Suprapubic skin (tissue), 4 donors: ENCODE measurements at regions not wholly inside any gene's neighbourhood (a gene's known extent, or its start where the extent isn't known, plus 50 kb on each side); places are given as distances from the start of the nearest gene placed in this dataset.

ENCODE experiments used
- DNase-seq, 2 donors: peaks; one replicate each; pipeline ENCODE4 v3.0.0-alpha.2; 2019; ENCODE audit warnings: low spot score in 2 of 2
- H3K27ac ChIP-seq: fragments of 200-600 bp; sonication (generic); one replicate; pipeline ENCODE4 v1.5.1; 2019
- H3K27me3 ChIP-seq: fragments of 200-600 bp; sonication (generic); one replicate; pipeline ENCODE4 v1.5.1; 2019
- H3K36me3 ChIP-seq: fragments of 200-600 bp; sonication (generic); one replicate; pipeline ENCODE4 v1.5.1; 2019
- H3K4me1 ChIP-seq: fragments of 200-600 bp; sonication (generic); one replicate; pipeline ENCODE4 v1.5.1; 2019
- H3K4me3 ChIP-seq: fragments of 200-600 bp; sonication (generic); one replicate; pipeline ENCODE4 v1.5.1; 2019; ENCODE audit warnings: mild to moderate bottlenecking
- H3K9me3 ChIP-seq: fragments of 200-600 bp; sonication (generic); one replicate; pipeline ENCODE4 v1.5.1; 2019
- EP300 ChIP-seq: sonication (generic); formaldehyde crosslinking; IDR thresholded peaks from one replicate; pipeline ENCODE4 v1.6.1; 2017; ENCODE audit warnings: antibody characterized with exemption
- POLR2A ChIP-seq, 2 donors: fragments of 450-650 bp; IDR thresholded peaks; one replicate each; pipeline ENCODE4 v1.6.1; 2017; ENCODE audit warnings: antibody characterized with exemption in 2 of 2, mild to moderate bottlenecking in 2 of 2, moderate library complexity in 2 of 2
- POLR2AphosphoS5 ChIP-seq, 3 donors: sonication (generic); formaldehyde crosslinking; IDR thresholded peaks; one replicate each; pipeline ENCODE4 v1.6.1; 2017; ENCODE audit warnings: antibody characterized with exemption in 3 of 3
- WGBS: methylation state at CpG from one replicate; pipeline ENCODE4 v1.1.5; 2018; 5-methylcytosine and 5-hydroxymethylcytosine counted together
- TF ChIP-seq, protein P1 (sequence below), 2 donors: fragments of 200-600 bp in 1 of 2; fragments of 450-650 bp in 1 of 2; sonication (generic) in 1 of 2; IDR thresholded peaks; one replicate each; pipeline ENCODE4 v1.5.1; 2016 to 2019; ENCODE audit warnings: antibody characterized with exemption in 2 of 2, mild to moderate bottlenecking in 1 of 2, moderate library complexity in 1 of 2

DNA sequence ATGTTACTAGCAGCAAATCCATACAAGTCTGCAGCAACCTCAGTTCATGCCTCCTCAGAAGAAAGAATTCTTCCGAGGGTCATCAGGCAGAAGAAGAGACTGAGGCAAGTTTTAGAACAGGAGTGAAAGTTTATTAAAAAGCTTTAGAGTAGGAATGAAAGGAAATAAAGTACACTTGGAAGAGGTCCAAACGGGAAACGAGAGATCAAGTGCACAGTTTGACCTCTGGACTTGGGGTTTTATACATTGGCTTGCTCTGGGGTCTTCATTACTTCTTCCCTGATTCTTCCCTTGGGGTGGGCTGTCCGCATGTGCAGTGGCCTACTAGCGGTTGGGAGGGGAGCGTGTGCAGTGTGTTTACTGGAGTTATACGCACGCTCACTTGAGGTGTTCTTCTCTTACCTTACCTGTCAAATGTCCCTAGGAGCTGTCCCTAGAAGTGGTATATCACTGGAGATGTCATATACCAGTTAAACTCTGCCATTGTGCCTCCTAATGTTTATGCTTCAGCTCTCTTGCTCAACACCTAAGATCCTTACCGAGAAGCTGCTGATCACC lies 372.8 kb upstream of the KITLG start:
- Histone ChIP-seq H3K27ac (no peak overlapping the region), H3K4me3 (no peak overlapping the region), H3K27me3 (no peaks in the 10 kb centered on the region), H3K4me1 (no peaks in the 10 kb centered on the region), H3K9me3 (no peaks in the 10 kb centered on the region), H3K36me3 (no peaks in the 10 kb centered on the region)
- TF ChIP-seq POLR2A (IDR thresholded peaks at IDR 0.05) (no peak), EP300 (no peak), POLR2AphosphoS5 (IDR thresholded peaks at IDR 0.05) (no peak)
- TF ChIP-seq, protein P1, sequence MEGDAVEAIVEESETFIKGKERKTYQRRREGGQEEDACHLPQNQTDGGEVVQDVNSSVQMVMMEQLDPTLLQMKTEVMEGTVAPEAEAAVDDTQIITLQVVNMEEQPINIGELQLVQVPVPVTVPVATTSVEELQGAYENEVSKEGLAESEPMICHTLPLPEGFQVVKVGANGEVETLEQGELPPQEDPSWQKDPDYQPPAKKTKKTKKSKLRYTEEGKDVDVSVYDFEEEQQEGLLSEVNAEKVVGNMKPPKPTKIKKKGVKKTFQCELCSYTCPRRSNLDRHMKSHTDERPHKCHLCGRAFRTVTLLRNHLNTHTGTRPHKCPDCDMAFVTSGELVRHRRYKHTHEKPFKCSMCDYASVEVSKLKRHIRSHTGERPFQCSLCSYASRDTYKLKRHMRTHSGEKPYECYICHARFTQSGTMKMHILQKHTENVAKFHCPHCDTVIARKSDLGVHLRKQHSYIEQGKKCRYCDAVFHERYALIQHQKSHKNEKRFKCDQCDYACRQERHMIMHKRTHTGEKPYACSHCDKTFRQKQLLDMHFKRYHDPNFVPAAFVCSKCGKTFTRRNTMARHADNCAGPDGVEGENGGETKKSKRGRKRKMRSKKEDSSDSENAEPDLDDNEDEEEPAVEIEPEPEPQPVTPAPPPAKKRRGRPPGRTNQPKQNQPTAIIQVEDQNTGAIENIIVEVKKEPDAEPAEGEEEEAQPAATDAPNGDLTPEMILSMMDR (IDR thresholded peaks at IDR 0.05): no peak
- WGBS: 90% methylated on average over 9 of the region's 9 CpGs
- no peak for DNase-seq

GRCh38 chr12:88952562-88952942 lies 372.3 kb upstream of the KITLG start:
- H3K4me1 ChIP-seq: no peaks in the 10 kb centered on the region
- 92% methylated on average over 1 of the region's 1 CpG for WGBS
- no peak for DNase-seq

DNA sequence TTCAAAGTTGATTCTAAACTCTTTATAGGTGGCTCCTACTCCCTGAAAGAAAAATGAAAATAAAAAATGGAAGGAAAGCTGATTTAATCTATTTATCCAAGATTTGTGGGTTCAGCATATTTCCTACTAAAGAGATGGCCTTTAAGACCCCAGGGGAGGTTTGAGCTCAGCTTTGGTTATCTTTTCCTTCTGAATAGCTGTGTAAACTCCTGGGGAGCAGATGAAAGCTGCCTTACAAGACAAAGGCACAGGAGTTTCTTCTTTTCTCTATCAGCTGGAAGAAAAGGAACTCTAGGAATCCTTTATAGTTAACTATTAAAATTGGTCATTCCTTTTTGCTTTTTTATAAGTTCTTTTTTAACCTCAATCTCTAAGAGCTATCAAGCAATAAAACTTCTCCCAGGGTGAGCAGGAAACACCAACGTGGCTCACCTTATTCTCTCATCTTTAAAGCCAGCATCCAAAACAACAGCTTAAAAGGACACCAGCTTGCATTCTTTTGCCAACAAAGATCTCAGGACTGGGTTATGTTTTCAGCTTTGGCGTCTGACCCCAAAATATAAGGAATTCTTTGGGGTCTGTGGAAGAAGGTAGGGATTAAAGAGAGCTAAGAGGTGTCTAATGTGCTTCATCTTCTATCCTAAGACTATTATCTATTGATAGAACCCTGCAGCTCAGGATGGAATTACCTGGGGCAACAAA lies 371.7 kb upstream of the KITLG start:
- TF ChIP-seq EP300: no peak
- TF ChIP-seq POLR2A (IDR thresholded peaks at IDR 0.05): no peak
- no peak for TF ChIP-seq POLR2AphosphoS5 (IDR thresholded peaks at IDR 0.05)
- TF ChIP-seq, protein P1 (IDR thresholded peaks at IDR 0.05): no peak
- DNase-seq: no peak

More at GRCh38 chr12:88952562-88952942, 372.3 kb upstream of the KITLG start:
- Histone ChIP-seq H3K4me3 (no peak overlapping the region), H3K27ac (no peak overlapping the region), H3K9me3 (no peaks in the 10 kb centered on the region), H3K27me3 (no peaks in the 10 kb centered on the region), H3K36me3 (no peaks in the 10 kb centered on the region)
- no peak for TF ChIP-seq POLR2A (IDR thresholded peaks at IDR 0.05)
- TF ChIP-seq, protein P1 (IDR thresholded peaks at IDR 0.05): no peak
- no peak for TF ChIP-seq EP300

GRCh38 chr12:88951177-88951576 lies 370.9 kb upstream of the KITLG start:
- DNase-seq: no peak
- WGBS: 88% methylated on average over 2 of the region's 2 CpGs
- no peak overlapping the region for H3K27ac ChIP-seq
- TF ChIP-seq EP300 (no peak), POLR2AphosphoS5 (IDR thresholded peaks at IDR 0.05) (no peak), POLR2A (IDR thresholded peaks at IDR 0.05) (no peak)
- TF ChIP-seq, protein P1 (IDR thresholded peaks at IDR 0.05): no peak
- no peaks in the 10 kb centered on the region for H3K36me3 ChIP-seq
- peaks cover 1% of the 10 kb centered on the region for H3K4me1 ChIP-seq
- H3K9me3 ChIP-seq: no peaks in the 10 kb centered on the region
- H3K4me3 ChIP-seq: no peak overlapping the region
- no peaks in the 10 kb centered on the region for H3K27me3 ChIP-seq

More for the DNA sequence above, 371.7 kb upstream of the KITLG start:
- Histone ChIP-seq H3K4me3 (no peak overlapping the region), H3K27ac (no peak overlapping the region), H3K4me1 (no peaks in the 10 kb centered on the region), H3K27me3 (no peaks in the 10 kb centered on the region), H3K9me3 (no peaks in the 10 kb centered on the region), H3K36me3 (no peaks in the 10 kb centered on the region)
- WGBS: 53% methylated on average over 2 of the region's 2 CpGs

DNA sequence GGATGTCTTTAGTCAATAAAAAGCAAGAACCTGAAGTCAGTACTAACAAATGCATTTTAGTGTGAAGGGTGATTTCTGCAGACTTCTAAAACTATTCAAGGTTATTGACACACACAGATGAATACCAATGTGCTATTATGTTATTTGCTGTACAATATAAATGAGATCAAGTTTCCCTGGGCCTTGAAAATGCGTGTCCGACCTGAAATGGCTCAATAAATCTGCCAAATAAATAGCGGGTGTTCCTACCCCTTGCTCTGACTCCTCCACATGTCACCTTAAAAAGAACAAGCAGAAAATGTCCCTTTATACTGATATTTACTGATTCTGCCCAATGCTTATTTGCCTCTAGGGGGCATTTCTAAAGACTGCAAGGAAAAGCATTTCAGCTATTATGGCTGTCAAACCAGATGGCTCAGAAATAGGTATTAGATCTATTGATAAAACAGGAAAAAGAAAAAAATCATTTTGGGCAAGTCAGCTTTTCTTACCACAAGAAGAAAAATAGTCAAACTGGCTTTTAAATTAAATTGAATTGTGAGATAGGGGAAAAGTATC lies 367.3 kb upstream of the KITLG start:
- no peak overlapping the region for H3K27ac ChIP-seq
- peaks cover 3% of the 10 kb centered on the region for H3K4me1 ChIP-seq
- no peaks in the 10 kb centered on the region for H3K9me3 ChIP-seq
- no peaks in the 10 kb centered on the region for H3K27me3 ChIP-seq
- no peak overlapping the region for H3K4me3 ChIP-seq
- DNase-seq: no peak
- WGBS: 90% methylated on average over 3 of the region's 3 CpGs
- TF ChIP-seq POLR2AphosphoS5 (IDR thresholded peaks at IDR 0.05) (no peak), POLR2A (IDR thresholded peaks at IDR 0.05) (no peak), EP300 (no peak)
- TF ChIP-seq, protein P1 (IDR thresholded peaks at IDR 0.05): no peak
- no peaks in the 10 kb centered on the region for H3K36me3 ChIP-seq
